Epithelial cell of proximal tubule (primary cell): ENCODE measurements at regions not wholly inside any gene's neighbourhood (a gene's known extent, or its start where the extent isn't known, plus 50 kb on each side); places are given as distances from the start of the nearest gene placed in this dataset.
"Not testable (repeated sequence)": the region's sequence is repeated elsewhere in the genome, so short reads cannot be mapped to it uniquely, and the experiment has no call there.

Experiments
- DNase-seq: peaks from one replicate; pipeline ENCODE4 v3.0.0-alpha.2; 2011; ENCODE audit warnings: low read depth
- H3K4me3 ChIP-seq: 2 replicates; pipeline ENCODE4 v1.5.1; 2011; ENCODE audit warnings: low read depth, mild to moderate bottlenecking, low read length
- CTCF ChIP-seq: conservative IDR thresholded peaks from 2 replicates; pipeline ENCODE4 v1.5.1; 2012; ENCODE audit warnings: low read depth, mild to moderate bottlenecking, low read length

DNA sequence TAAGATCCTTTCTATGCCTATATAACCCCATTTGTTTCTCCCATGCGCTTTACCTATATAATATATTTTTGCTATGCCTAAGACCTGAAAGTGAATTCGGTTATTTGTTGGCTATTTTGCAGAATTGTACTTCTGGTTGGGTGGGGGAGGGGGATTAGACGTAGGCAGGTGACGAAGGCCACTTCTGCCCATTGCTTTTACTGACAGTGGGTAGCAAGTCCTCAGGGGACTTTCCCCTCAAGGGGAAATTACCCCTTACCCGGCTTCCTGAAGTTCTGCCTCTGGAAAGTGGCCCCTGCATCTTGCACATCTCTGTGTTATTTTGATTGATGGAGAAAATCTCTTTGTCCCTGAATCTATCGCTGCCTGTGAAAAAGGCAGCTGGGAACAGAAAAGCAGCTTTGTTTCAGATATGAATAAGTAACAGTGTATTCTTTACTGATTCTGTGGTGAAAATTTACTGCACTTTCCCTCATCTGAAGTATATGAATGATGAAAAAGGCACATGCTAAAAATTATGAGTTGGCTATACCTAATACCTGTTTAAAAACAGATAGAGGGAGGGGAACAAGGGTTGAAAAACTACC is 133.9 kb downstream of the UTRN start:
- no peak overlapping the region for H3K4me3 ChIP-seq
- DNase-seq: no peak
- TF ChIP-seq CTCF: no peak

DNA sequence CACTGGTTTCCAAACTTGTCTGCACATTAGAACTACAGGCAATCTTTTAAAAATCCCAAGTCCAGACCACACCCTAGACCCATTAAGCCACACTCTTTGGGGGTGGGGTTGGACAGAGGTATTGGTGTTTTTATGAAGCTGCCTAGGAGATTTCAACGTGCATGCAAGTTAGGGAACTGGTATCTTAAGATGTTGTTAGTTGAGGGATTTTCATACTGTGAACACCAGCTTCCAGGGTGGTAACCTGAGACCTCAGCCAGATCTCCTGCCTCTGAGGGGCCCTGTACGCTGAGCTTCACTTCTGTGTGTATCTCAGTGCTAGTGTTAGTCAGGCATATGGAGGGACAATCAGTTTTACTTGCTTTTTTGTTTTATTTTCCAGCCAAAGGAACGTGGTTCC is 138.0 kb downstream of the UTRN start:
- no peak for DNase-seq
- no peak overlapping the region for H3K4me3 ChIP-seq
- no peak for TF ChIP-seq CTCF

DNA sequence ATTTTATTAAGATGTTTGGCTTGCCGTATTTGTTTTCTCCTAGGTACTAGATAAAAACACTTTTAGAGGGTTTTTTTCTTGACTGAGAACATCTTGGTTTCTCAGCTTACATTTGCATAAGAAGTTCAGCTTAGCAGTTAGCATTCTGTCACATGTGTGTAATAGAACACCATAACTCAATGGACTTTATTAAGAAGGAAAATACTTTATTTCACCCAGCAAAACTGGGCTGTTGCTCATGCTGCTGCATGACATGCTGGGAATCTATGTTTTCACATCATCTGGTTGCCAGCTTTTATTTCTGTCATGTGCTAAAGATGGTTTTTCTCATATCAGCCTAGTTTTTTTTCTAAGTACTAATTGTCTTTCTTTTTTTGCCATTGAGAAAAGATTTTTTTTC is 144.6 kb downstream of the UTRN start:
- no peak overlapping the region for H3K4me3 ChIP-seq
- no peak for DNase-seq
- TF ChIP-seq CTCF: no peak

DNA sequence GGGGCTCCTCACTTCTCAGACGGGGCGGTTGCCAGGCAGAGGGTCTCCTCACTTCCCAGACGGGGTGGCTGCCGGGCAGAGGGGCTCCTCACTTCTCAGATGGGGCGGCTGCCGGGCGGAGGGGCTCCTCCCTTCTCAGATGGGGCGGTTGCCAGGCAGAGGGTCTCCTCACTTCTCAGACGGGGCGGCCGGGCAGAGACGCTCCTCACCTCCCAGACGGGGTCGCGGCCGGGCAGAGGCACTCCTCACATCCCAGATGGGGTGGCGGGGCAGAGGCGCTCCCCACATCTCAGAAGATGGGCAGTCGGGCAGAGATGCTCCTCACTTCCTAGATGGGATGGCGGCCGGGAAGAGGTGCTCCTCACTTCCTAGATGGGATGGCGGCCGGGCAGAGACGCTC is 148.3 kb downstream of the UTRN start:
- not testable (repeated sequence) for H3K4me3 ChIP-seq, DNase-seq

- peak; percentile 37 for DNase-seq
- no peak overlapping the region for H3K4me3 ChIP-seq
- no peak for TF ChIP-seq CTCF
Measured at GRCh38 chr6:144434308-144434990, 149.3 kb downstream of the UTRN start.

GRCh38 chr6:144435602-144436426 is 150.7 kb downstream of the UTRN start:
- no peak for TF ChIP-seq CTCF
- no peak for DNase-seq
- no peak overlapping the region for H3K4me3 ChIP-seq

GRCh38 chr6:144437105-144437504 is 152.0 kb downstream of the UTRN start:
- no peak for TF ChIP-seq CTCF
- DNase-seq: no peak
- H3K4me3 ChIP-seq: no peak overlapping the region
